A549 (cell line): ENCODE measurements at regions not wholly inside any gene's neighbourhood (a gene's known extent, or its start where the extent isn't known, plus 50 kb on each side); places are given as distances from the start of the nearest gene placed in this dataset.

Source experiments
- ATAC-seq, 2 experiments: fragments of 200-7000 bp in 1 of 2; fragments of >200 bp in 1 of 2; cut with Nextera tagmentation in 1 of 2; cut with Tn5 transposase in 1 of 2; 3 replicates each; pipeline versions ENCODE4 v1.8.0 to v1.9.1; 2018 to 2020; ENCODE audit warnings: mild to moderate bottlenecking in 1 of 2, moderate library complexity in 1 of 2
- CTCF ChIA-PET: fragments of 300-600 bp; sonication (Branson Sonifier 250); formaldehyde crosslinking; extraction: SDS; loops from one replicate; lab custom pipeline; 2021; ENCODE audit warnings: antibody characterized with exemption, inconsistent platforms; lab: Yijun Ruan, JAX
- POLR2A ChIA-PET: fragments of 350-600 bp; formaldehyde crosslinking; extraction: SDS; loops from one replicate; lab custom pipeline; 2021; ENCODE audit warnings: antibody characterized with exemption, inconsistent platforms; lab: Yijun Ruan, JAX
- DNase-seq, 2 experiments: peaks; one replicate each; pipeline versions ENCODE4 v3.0.0 to v3.0.0-alpha.2; 2011 to 2016; ENCODE audit warnings: low read depth in 1 of 2, low spot score in 1 of 2
- FAIRE-seq: peaks from 2 replicates; lab custom pipeline; 2011; peaks lifted over from hg19 to GRCh38; lab: Jason Lieb, UNC
- H3K27ac ChIP-seq, 2 experiments: fragments of >200 bp; sonication (Bioruptor Twin); formaldehyde crosslinking; 3 replicates each; pipeline ENCODE4 v1.5.1; 2016 to 2017
- H3K4me1 ChIP-seq: fragments of >200 bp; sonication (Bioruptor Twin); formaldehyde crosslinking; 3 replicates; pipeline ENCODE4 v1.6.1; 2016
- H3K4me2 ChIP-seq: fragments of >200 bp; sonication (Bioruptor Twin); formaldehyde crosslinking; 3 replicates; pipeline ENCODE4 v1.6.1; 2016
- H3K4me3 ChIP-seq: fragments of >200 bp; sonication (Bioruptor Twin); formaldehyde crosslinking; 3 replicates; pipeline ENCODE4 v1.5.1; 2016
- H3K9me3 ChIP-seq: fragments of >200 bp; sonication (Bioruptor Twin); formaldehyde crosslinking; 3 replicates; pipeline ENCODE4 v1.6.1; 2016
- CHD4 ChIP-seq: fragments of 200-600 bp; sonication (generic); IDR thresholded peaks from 2 replicates; pipeline ENCODE4 v1.6.1; 2016; ENCODE audit warnings: antibody characterized with exemption, mild to moderate bottlenecking, borderline replicate concordance
- E2F6 ChIP-seq: IDR thresholded peaks from 2 replicates; pipeline ENCODE4 v1.6.1; 2012; ENCODE audit warnings: low read depth, borderline replicate concordance
- EHF ChIP-seq: fragments of 250-450 bp; sonication (Bioruptor Pico); IDR thresholded peaks from 2 replicates; pipeline ENCODE4 v1.5.0; 2020; ENCODE audit warnings: mild to moderate bottlenecking
- EHMT2 ChIP-seq: fragments of 200-600 bp; sonication (generic); IDR thresholded peaks from 2 replicates; pipeline ENCODE4 v1.6.1; 2016; ENCODE audit warnings: antibody characterized with exemption, low read depth, mild to moderate bottlenecking, moderate library complexity
- ESRRA ChIP-seq: fragments of 150-350 bp; IDR thresholded peaks from 2 replicates; pipeline ENCODE4 v1.6.1; 2014; ENCODE audit warnings: mild to moderate bottlenecking, low read length, borderline replicate concordance
- FOSL2 ChIP-seq, 2 experiments: fragments of 450-650 bp in 1 of 2; fragments of >200 bp in 1 of 2; sonication (Bioruptor Twin) in 1 of 2; formaldehyde crosslinking; IDR thresholded peaks; 2 replicates each; pipeline versions ENCODE4 v1.5.0 to v1.6.1; 2016 to 2020; ENCODE audit warnings: mild to moderate bottlenecking in 1 of 2, moderate library complexity in 1 of 2
- FOXS1 ChIP-seq: fragments of 250-450 bp; sonication (Bioruptor Pico); IDR thresholded peaks from 2 replicates; pipeline ENCODE4 v1.5.0; 2020; ENCODE audit warnings: mild to moderate bottlenecking, moderate library complexity
- HOXB13 ChIP-seq: fragments of 250-450 bp; sonication (Bioruptor Pico); IDR thresholded peaks from 2 replicates; pipeline ENCODE4 v1.5.0; 2020; ENCODE audit warnings: low read depth, mild to moderate bottlenecking, moderate library complexity
- HOXB5 ChIP-seq: fragments of 250-450 bp; sonication (Bioruptor Pico); IDR thresholded peaks from 2 replicates; pipeline ENCODE4 v1.5.0; 2020; ENCODE audit warnings: mild to moderate bottlenecking, moderate library complexity
- KDM1A ChIP-seq: fragments of 200-600 bp; sonication (generic); IDR thresholded peaks from 2 replicates; pipeline ENCODE4 v1.6.1; 2016; ENCODE audit warnings: low read depth, mild to moderate bottlenecking
- MAFK ChIP-seq: fragments of 450-650 bp; IDR thresholded peaks from 2 replicates; pipeline ENCODE4 v1.6.1; 2014; ENCODE audit not compliant: partially characterized antibody
- NPAS2 ChIP-seq: fragments of 250-450 bp; sonication (Bioruptor Pico); IDR thresholded peaks from 2 replicates; pipeline ENCODE4 v1.8.0; 2022; ENCODE audit warnings: mild to moderate bottlenecking, moderate library complexity, borderline replicate concordance
- PHF8 ChIP-seq: fragments of 200-600 bp; sonication (generic); IDR thresholded peaks from 2 replicates; pipeline ENCODE4 v1.6.1; 2016; ENCODE audit warnings: low read depth, mild to moderate bottlenecking, antibody characterized with exemption, moderate library complexity, borderline replicate concordance
- RFX5 ChIP-seq: fragments of 450-650 bp; IDR thresholded peaks from 2 replicates; pipeline ENCODE4 v1.7.1; 2014; ENCODE audit warnings: antibody characterized with exemption, mild to moderate bottlenecking, moderate library complexity
- RNF2 ChIP-seq: fragments of 200-600 bp; sonication (generic); IDR thresholded peaks from 2 replicates; pipeline ENCODE4 v1.6.1; 2016; ENCODE audit warnings: low read depth, mild to moderate bottlenecking, antibody characterized with exemption, moderate library complexity, borderline replicate concordance
- SMC3 ChIP-seq: fragments of >200 bp; sonication (Bioruptor Twin); formaldehyde crosslinking; IDR thresholded peaks from 3 replicates; pipeline ENCODE4 v1.6.1; 2018; ENCODE audit warnings: inconsistent platforms
- SREBF2 ChIP-seq: fragments of 450-650 bp; IDR thresholded peaks from 2 replicates; pipeline ENCODE4 v1.6.1; 2014; ENCODE audit warnings: mild to moderate bottlenecking, moderate library complexity
- TP53 ChIP-seq: fragments of 250-450 bp; sonication (Bioruptor Pico); IDR thresholded peaks from 2 replicates; pipeline ENCODE4 v1.5.0; 2021; ENCODE audit warnings: mild to moderate bottlenecking, moderate library complexity
- ZC3H11A ChIP-seq: fragments of 450-650 bp; IDR thresholded peaks from 2 replicates; pipeline ENCODE4 v1.6.1; 2014; ENCODE audit warnings: antibody characterized with exemption, mild to moderate bottlenecking
- ZFP36 ChIP-seq: fragments of 450-650 bp; IDR thresholded peaks from 2 replicates; pipeline ENCODE4 v1.6.1; 2014; ENCODE audit warnings: borderline replicate concordance; ENCODE audit not compliant: partially characterized antibody
- ZNF302 ChIP-seq: fragments of 250-450 bp; sonication (Bioruptor Pico); IDR thresholded peaks from 2 replicates; pipeline ENCODE4 v1.9.0; 2021; ENCODE audit warnings: inconsistent platforms, mild to moderate bottlenecking, moderate library complexity
- ZSCAN20 ChIP-seq: fragments of 250-450 bp; sonication (Bioruptor Pico); IDR thresholded peaks from 2 replicates; pipeline ENCODE4 v1.8.0; 2022; ENCODE audit warnings: mild to moderate bottlenecking, moderate library complexity
- WGBS: methylation state at CpG from one replicate; pipeline ENCODE4 v1.1.6; 2017; ENCODE audit errors: missing lambda C conversion rate; 5-methylcytosine and 5-hydroxymethylcytosine counted together
- TF ChIP-seq, protein P1 (sequence below): fragments of 250-450 bp; sonication (Bioruptor Pico); IDR thresholded peaks from 2 replicates; pipeline ENCODE4 v1.5.0; 2021; ENCODE audit warnings: mild to moderate bottlenecking, moderate library complexity, borderline replicate concordance

DNA sequence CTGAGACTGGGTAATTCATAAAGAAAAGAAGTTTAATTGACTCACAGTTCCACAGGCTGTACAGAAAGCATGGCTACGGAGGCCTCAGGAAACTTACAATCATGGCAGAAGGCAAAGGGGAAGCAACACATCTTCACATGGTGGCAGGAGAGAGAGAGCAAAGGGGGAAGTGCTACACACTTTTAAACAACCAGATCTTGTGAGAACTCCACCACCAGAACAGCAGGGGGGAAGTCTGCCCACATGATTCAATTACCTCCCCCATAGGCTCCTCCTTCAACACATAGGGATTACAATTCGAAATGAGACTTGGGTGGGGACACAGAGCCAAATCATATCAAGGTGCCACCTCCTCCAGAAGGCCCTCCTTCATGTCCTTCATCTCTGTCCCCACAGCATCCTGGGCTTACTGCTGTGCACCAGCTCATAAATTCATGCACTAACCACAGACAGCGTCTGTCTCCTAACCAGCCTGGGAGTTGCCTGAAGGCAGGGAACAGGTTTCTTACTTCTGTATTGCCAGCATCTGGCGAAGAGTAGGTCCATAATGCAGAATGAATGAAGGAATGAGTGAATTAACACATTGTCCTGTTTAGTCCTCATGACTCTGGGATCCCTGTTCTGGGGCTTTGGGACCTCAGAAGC lies 74.4 kb downstream of the WSB1 start:
- CTCF ChIA-PET, result interaction anchor here (1.6 to 21.9 kb wide), 3 partner anchors 17 to 230 kb away, joined by 4 to 358 read pairs (median 5); no protein-coding TSS in a partner anchor
- Histone ChIP-seq H3K9me3 (peaks cover 33% of the 10 kb centered on the region), H3K27ac (no peak overlapping the region), H3K4me2 (no peak overlapping the region), H3K4me3 (no peak overlapping the region), H3K4me1 (peaks cover 10% of the 10 kb centered on the region; the same call in 2 of the 3 replicates)
- ATAC-seq (no peak), FAIRE-seq (no peak), DNase-seq (no peak)
- WGBS, result 67% methylated on average over 4 of the region's 4 CpGs
- TF ChIP-seq RFX5, result no peak
- TF ChIP-seq SREBF2, result no peak
- TF ChIP-seq TP53 (CRISPR knock-in tag), result no peak
- TF ChIP-seq ESRRA, result no peak
- TF ChIP-seq FOSL2 (IDR thresholded peaks at IDR 0.05), result no peak
- TF ChIP-seq FOSL2 (CRISPR knock-in tag; IDR thresholded peaks at IDR 0.05), result no peak
- no peak for TF ChIP-seq PHF8
- no peak for TF ChIP-seq NPAS2 (CRISPR knock-in tag)
- POLR2A ChIA-PET, result no interaction called here

DNA sequence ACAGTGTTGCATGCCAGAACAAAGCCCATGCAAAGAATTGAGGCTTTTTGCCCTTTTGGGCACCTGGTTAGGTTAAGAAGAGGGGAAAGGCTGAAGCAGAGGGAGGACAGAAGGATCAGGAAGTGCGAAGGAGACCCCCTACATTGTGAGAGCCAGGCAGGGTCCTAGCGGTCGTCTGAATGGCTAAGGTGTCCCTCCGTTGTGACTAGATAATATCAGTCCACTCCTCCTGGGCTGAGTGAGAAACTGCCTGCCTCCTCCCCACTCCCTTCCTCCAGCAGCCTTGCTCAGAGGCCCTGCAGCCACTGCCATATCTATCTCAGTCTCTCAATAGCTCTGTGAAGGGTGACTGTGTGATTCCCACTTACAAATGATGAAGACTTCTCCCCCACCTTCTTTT lies 75.1 kb downstream of the WSB1 start:
- ChIA-PET CTCF (interaction anchor here (1.0 to 21.9 kb wide), 7 partner anchors 9 to 230 kb away, joined by 3 to 358 read pairs (median 5); no protein-coding TSS in a partner anchor), POLR2A (no interaction called here)
- H3K9me3 ChIP-seq, result peaks cover 40% of the 10 kb centered on the region
- 64% methylated on average over 4 of the region's 4 CpGs for WGBS
- H3K4me1 ChIP-seq, result peaks cover 4% of the 10 kb centered on the region; the same call in 2 of the 3 replicates
- H3K4me3 ChIP-seq, result no peak overlapping the region
- TF ChIP-seq HOXB5 (CRISPR knock-in tag) (no peak), ESRRA (no peak), ZFP36 (no peak), FOXS1 (CRISPR knock-in tag) (no peak), HOXB13 (CRISPR knock-in tag) (no peak), EHF (no peak), ZNF302 (CRISPR knock-in tag) (no peak), ZC3H11A (no peak), KDM1A (no peak), EHMT2 (no peak), ZSCAN20 (CRISPR knock-in tag) (no peak), SMC3 (no peak), RNF2 (no peak), TP53 (CRISPR knock-in tag) (no peak), E2F6 (no peak), CHD4 (no peak), MAFK (no peak)
- TF ChIP-seq, protein P1, sequence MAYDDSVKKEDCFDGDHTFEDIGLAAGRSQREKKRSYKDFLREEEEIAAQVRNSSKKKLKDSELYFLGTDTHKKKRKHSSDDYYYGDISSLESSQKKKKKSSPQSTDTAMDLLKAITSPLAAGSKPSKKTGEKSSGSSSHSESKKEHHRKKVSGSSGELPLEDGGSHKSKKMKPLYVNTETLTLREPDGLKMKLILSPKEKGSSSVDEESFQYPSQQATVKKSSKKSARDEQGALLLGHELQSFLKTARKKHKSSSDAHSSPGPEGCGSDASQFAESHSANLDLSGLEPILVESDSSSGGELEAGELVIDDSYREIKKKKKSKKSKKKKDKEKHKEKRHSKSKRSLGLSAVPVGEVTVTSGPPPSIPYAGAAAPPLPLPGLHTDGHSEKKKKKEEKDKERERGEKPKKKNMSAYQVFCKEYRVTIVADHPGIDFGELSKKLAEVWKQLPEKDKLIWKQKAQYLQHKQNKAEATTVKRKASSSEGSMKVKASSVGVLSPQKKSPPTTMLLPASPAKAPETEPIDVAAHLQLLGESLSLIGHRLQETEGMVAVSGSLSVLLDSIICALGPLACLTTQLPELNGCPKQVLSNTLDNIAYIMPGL (CRISPR knock-in tag), result no peak
- TF ChIP-seq, all 56 proteins: peak for 0
- ATAC-seq (no peak), DNase-seq (no peak), FAIRE-seq (no peak)
- Histone ChIP-seq H3K27ac (no peak overlapping the region), H3K4me2 (no peak overlapping the region)
